Memory B cell (primary cell): ENCODE measurements at regions not wholly inside any gene's neighbourhood (a gene's known extent, or its start where the extent isn't known, plus 50 kb on each side); places are given as distances from the start of the nearest gene placed in this dataset.

Experiments
- ATAC-seq: fragments of 150-1000 bp; cut with Tn5 transposase; 2 replicates; pipeline ENCODE4 v1.10.0; 2021; ENCODE audit warnings: low read depth, mild to moderate bottlenecking, moderate library complexity
- DNase-seq, 2 donors: peaks; one replicate each; pipeline ENCODE4 v3.0.0; 2022; ENCODE audit warnings: low spot score in 2 of 2
- H3K27ac Mint-ChIP-seq: one replicate; pipeline ENCODE4 v1.8.0; 2022; ENCODE audit warnings: mild to moderate bottlenecking, moderate library complexity, mixed read lengths
- H3K27me3 Mint-ChIP-seq: one replicate; pipeline ENCODE4 v1.8.0; 2022; ENCODE audit warnings: mixed read lengths
- H3K36me3 Mint-ChIP-seq: one replicate; pipeline ENCODE4 v1.8.0; 2022; ENCODE audit warnings: mild to moderate bottlenecking, mixed read lengths
- H3K4me1 Mint-ChIP-seq: one replicate; pipeline ENCODE4 v1.8.0; 2022; ENCODE audit warnings: mixed read lengths
- H3K4me3 Mint-ChIP-seq: one replicate; pipeline ENCODE4 v1.8.0; 2022; ENCODE audit warnings: mild to moderate bottlenecking, moderate library complexity, mixed read lengths
- H3K9me3 Mint-ChIP-seq: one replicate; pipeline ENCODE4 v1.8.0; 2022; ENCODE audit warnings: mixed read lengths

GRCh38 chr22:34326901-34327300, 406.6 kb upstream of the LARGE1 start:
- Mint-ChIP-seq H3K27me3 (no peaks in the 10 kb centered on the region), H3K36me3 (no peaks in the 10 kb centered on the region), H3K4me1 (no peaks in the 10 kb centered on the region), H3K27ac (no peak overlapping the region), H3K9me3 (no peaks in the 10 kb centered on the region), H3K4me3 (no peak overlapping the region)
- ATAC-seq = no peak
- no peak for DNase-seq

- H3K9me3 Mint-ChIP-seq = peaks cover 4% of the 10 kb centered on the region
- DNase-seq = no peak
- H3K36me3 Mint-ChIP-seq = no peaks in the 10 kb centered on the region
- H3K27me3 Mint-ChIP-seq = no peaks in the 10 kb centered on the region
- ATAC-seq = no peak
- no peak overlapping the region for H3K27ac Mint-ChIP-seq
- H3K4me1 Mint-ChIP-seq = no peaks in the 10 kb centered on the region
- H3K4me3 Mint-ChIP-seq = no peak overlapping the region
Observed at GRCh38 chr22:34330432-34330831, 410.2 kb upstream of the LARGE1 start.

GRCh38 chr22:34333285-34333684, 413.0 kb upstream of the LARGE1 start:
- Mint-ChIP-seq H3K36me3 (no peaks in the 10 kb centered on the region), H3K9me3 (peaks cover 15% of the 10 kb centered on the region), H3K27me3 (no peaks in the 10 kb centered on the region), H3K27ac (no peak overlapping the region), H3K4me1 (no peaks in the 10 kb centered on the region), H3K4me3 (no peak overlapping the region)
- DNase-seq (no peak), ATAC-seq (no peak)

- Mint-ChIP-seq H3K4me3 (no peak overlapping the region), H3K36me3 (no peaks in the 10 kb centered on the region), H3K4me1 (no peaks in the 10 kb centered on the region), H3K9me3 (peaks cover 17% of the 10 kb centered on the region), H3K27me3 (no peaks in the 10 kb centered on the region), H3K27ac (no peak overlapping the region)
- DNase-seq = no peak
- no peak for ATAC-seq
Observed at GRCh38 chr22:34334893-34335292, 414.6 kb upstream of the LARGE1 start.

- peaks cover 2% of the 10 kb centered on the region for H3K27me3 Mint-ChIP-seq
- H3K4me3 Mint-ChIP-seq = no peak overlapping the region
- no peaks in the 10 kb centered on the region for H3K36me3 Mint-ChIP-seq
- DNase-seq (no peak), ATAC-seq (no peak)
- no peak overlapping the region for H3K27ac Mint-ChIP-seq
- H3K9me3 Mint-ChIP-seq = no peaks in the 10 kb centered on the region
- H3K4me1 Mint-ChIP-seq = no peaks in the 10 kb centered on the region
Observed at GRCh38 chr22:34344702-34345101, 424.4 kb upstream of the LARGE1 start.

- Mint-ChIP-seq H3K9me3 (peaks cover 2% of the 10 kb centered on the region), H3K4me1 (no peaks in the 10 kb centered on the region), H3K4me3 (no peak overlapping the region), H3K27ac (no peak overlapping the region), H3K36me3 (no peaks in the 10 kb centered on the region), H3K27me3 (peaks cover 5% of the 10 kb centered on the region)
- ATAC-seq (no peak), DNase-seq (no peak)
Observed at GRCh38 chr22:34354071-34354817, 434.0 kb upstream of the LARGE1 start.

GRCh38 chr22:34356481-34356880, 436.2 kb upstream of the LARGE1 start:
- no peak for DNase-seq

GRCh38 chr22:34370711-34371110, 450.4 kb upstream of the LARGE1 start:
- no peak overlapping the region for H3K4me3 Mint-ChIP-seq
- no peak for DNase-seq
- H3K4me1 Mint-ChIP-seq = no peaks in the 10 kb centered on the region
- H3K36me3 Mint-ChIP-seq = no peaks in the 10 kb centered on the region
- no peak for ATAC-seq
- no peak overlapping the region for H3K27ac Mint-ChIP-seq
- H3K9me3 Mint-ChIP-seq = peaks cover 10% of the 10 kb centered on the region
- peaks cover 3% of the 10 kb centered on the region for H3K27me3 Mint-ChIP-seq

More at GRCh38 chr22:34356481-34356880, 436.2 kb upstream of the LARGE1 start:
- H3K27ac Mint-ChIP-seq = no peak overlapping the region
- peaks cover 5% of the 10 kb centered on the region for H3K27me3 Mint-ChIP-seq
- ATAC-seq = no peak
- H3K4me1 Mint-ChIP-seq = no peaks in the 10 kb centered on the region
- peaks cover 2% of the 10 kb centered on the region for H3K9me3 Mint-ChIP-seq
- no peaks in the 10 kb centered on the region for H3K36me3 Mint-ChIP-seq
- H3K4me3 Mint-ChIP-seq = no peak overlapping the region

- H3K9me3 Mint-ChIP-seq = peaks cover 4% of the 10 kb centered on the region
- ATAC-seq (no peak), DNase-seq (no peak)
- H3K4me1 Mint-ChIP-seq = no peaks in the 10 kb centered on the region
- H3K27ac Mint-ChIP-seq = no peak overlapping the region
- no peaks in the 10 kb centered on the region for H3K36me3 Mint-ChIP-seq
- peaks cover 1% of the 10 kb centered on the region for H3K27me3 Mint-ChIP-seq
- H3K4me3 Mint-ChIP-seq = no peak overlapping the region
Observed at GRCh38 chr22:34379825-34380224, 459.5 kb upstream of the LARGE1 start.

- no peak overlapping the region for H3K27ac Mint-ChIP-seq
- H3K36me3 Mint-ChIP-seq = no peaks in the 10 kb centered on the region
- H3K27me3 Mint-ChIP-seq = peaks cover 1% of the 10 kb centered on the region
- ATAC-seq (no peak), DNase-seq (no peak)
- H3K4me3 Mint-ChIP-seq = no peak overlapping the region
- H3K9me3 Mint-ChIP-seq = peaks cover 4% of the 10 kb centered on the region
- no peaks in the 10 kb centered on the region for H3K4me1 Mint-ChIP-seq
Observed at GRCh38 chr22:34380532-34380931, 460.3 kb upstream of the LARGE1 start.

GRCh38 chr22:34390400-34390799, 470.1 kb upstream of the LARGE1 start:
- Mint-ChIP-seq H3K4me3 (no peak overlapping the region), H3K9me3 (peaks cover 10% of the 10 kb centered on the region), H3K36me3 (no peaks in the 10 kb centered on the region), H3K4me1 (no peaks in the 10 kb centered on the region), H3K27ac (no peak overlapping the region), H3K27me3 (no peaks in the 10 kb centered on the region)
- ATAC-seq (no peak), DNase-seq (no peak)

- ATAC-seq (no peak), DNase-seq (no peak)
- Mint-ChIP-seq H3K36me3 (no peaks in the 10 kb centered on the region), H3K4me3 (no peak overlapping the region), H3K9me3 (peaks cover 6% of the 10 kb centered on the region), H3K27me3 (no peaks in the 10 kb centered on the region), H3K27ac (no peak overlapping the region), H3K4me1 (no peaks in the 10 kb centered on the region)
Observed at GRCh38 chr22:34395370-34395769, 475.1 kb upstream of the LARGE1 start.

- DNase-seq (no peak), ATAC-seq (no peak)
- H3K9me3 Mint-ChIP-seq = no peaks in the 10 kb centered on the region
- H3K27me3 Mint-ChIP-seq = peaks cover 5% of the 10 kb centered on the region
- no peak overlapping the region for H3K27ac Mint-ChIP-seq
- H3K4me1 Mint-ChIP-seq = no peaks in the 10 kb centered on the region
- H3K36me3 Mint-ChIP-seq = no peaks in the 10 kb centered on the region
- H3K4me3 Mint-ChIP-seq = no peak overlapping the region
Observed at GRCh38 chr22:34403667-34404066, 483.4 kb upstream of the LARGE1 start.

- ATAC-seq = no peak
- H3K27ac Mint-ChIP-seq = no peak overlapping the region
- H3K9me3 Mint-ChIP-seq = no peaks in the 10 kb centered on the region
- no peak overlapping the region for H3K4me3 Mint-ChIP-seq
- peaks cover 5% of the 10 kb centered on the region for H3K27me3 Mint-ChIP-seq
- H3K4me1 Mint-ChIP-seq = no peaks in the 10 kb centered on the region
- no peaks in the 10 kb centered on the region for H3K36me3 Mint-ChIP-seq
- no peak for DNase-seq
Observed at GRCh38 chr22:34410111-34410510, 489.8 kb upstream of the LARGE1 start.
